ENCODE measurements at regions not wholly inside any gene's neighbourhood (a gene's known extent, or its start where the extent isn't known, plus 50 kb on each side); places are given as distances from the start of the nearest gene placed in this dataset.

GRCh38 chr15:70246623-70247220, 149.0 kb upstream of the TLE3 start:
- TF ChIP-seq CTCF (IDR thresholded peaks at IDR 0.05): no peak
- no peak for TF ChIP-seq POLR2A (IDR thresholded peaks at IDR 0.05)
- no peak for TF ChIP-seq POLR2AphosphoS5 (IDR thresholded peaks at IDR 0.05)
